Nephron progenitor cell (in vitro differentiated cells): ENCODE measurements at regions not wholly inside any gene's neighbourhood (a gene's known extent, or its start where the extent isn't known, plus 50 kb on each side); places are given as distances from the start of the nearest gene placed in this dataset.
A peak's percentile ranks its signal among the peaks of the same experiment; 100 is the strongest.

Source experiments
- DNase-seq: peaks from one replicate; pipeline ENCODE4 v3.0.0; 2021
- H3K27ac Mint-ChIP-seq: 2 replicates; pipeline ENCODE4 v1.8.0; 2021; ENCODE audit warnings: mild to moderate bottlenecking, moderate library complexity, mixed read lengths
- H3K27me3 Mint-ChIP-seq: 2 replicates; pipeline ENCODE4 v1.8.0; 2021; ENCODE audit warnings: mild to moderate bottlenecking, low read depth, mixed read lengths; ENCODE audit not compliant: poor library complexity
- H3K36me3 Mint-ChIP-seq: 2 replicates; pipeline ENCODE4 v1.8.0; 2021; ENCODE audit warnings: low read depth, mixed read lengths
- H3K4me1 Mint-ChIP-seq: 2 replicates; pipeline ENCODE4 v1.8.0; 2021; ENCODE audit warnings: mixed read lengths
- H3K4me3 Mint-ChIP-seq: 2 replicates; pipeline ENCODE4 v1.8.0; 2021; ENCODE audit warnings: mild to moderate bottlenecking, moderate library complexity, mixed read lengths
- H3K9me3 Mint-ChIP-seq: 2 replicates; pipeline ENCODE4 v1.8.0; 2021; ENCODE audit warnings: mild to moderate bottlenecking, moderate library complexity, mixed read lengths
- CTCF ChIP-seq: fragments of 200-600 bp; sonication (generic); IDR thresholded peaks from 2 replicates; pipeline ENCODE4 v1.5.0; 2021; ENCODE audit warnings: antibody characterized with exemption

DNA sequence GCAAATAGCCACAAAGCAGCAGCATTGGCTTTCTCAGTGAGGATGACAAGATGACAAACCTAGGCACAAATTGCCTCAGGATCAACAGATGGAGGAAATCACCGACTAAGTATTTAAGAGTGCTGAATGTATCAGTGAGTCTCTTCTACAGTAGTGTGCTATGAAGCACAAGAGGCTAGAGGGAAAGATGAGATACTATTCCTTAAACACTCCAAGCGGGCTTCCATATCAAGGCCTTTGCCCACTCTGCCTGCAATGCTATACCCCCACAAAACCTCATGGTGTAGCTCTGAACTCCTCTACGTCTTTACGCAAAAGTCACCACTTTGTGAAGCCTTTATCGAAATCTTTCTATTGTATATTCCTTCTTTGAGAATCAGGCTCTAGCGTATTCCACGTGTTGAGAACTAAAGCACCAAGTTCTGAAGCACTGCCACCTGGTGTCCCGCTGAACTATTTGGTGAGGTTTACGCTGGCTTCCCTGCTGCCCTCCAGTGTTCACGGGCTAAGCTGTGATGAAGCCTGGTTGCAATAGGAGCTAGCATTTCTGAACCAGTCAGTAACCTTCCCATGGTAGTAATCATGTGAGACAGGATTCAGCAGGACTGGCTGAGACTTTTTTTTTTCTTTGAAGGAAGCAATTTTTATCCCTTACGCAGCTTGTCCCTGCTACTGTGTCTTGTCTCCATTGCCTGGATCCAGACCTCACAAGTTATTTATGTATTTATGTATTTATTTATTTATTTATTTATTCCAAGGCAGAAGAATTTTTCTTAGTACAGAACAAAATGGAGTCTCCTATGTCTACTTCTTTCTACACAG, 426.5 kb upstream of the OR4E1 start:
- Mint-ChIP-seq H3K4me3 (no peak overlapping the region), H3K27me3 (peaks cover 17% of the 10 kb centered on the region), H3K9me3 (no peaks in the 10 kb centered on the region), H3K36me3 (no peaks in the 10 kb centered on the region), H3K27ac (no peak overlapping the region), H3K4me1 (no peaks in the 10 kb centered on the region)
- peak; percentile 56 for DNase-seq
- peak; percentile 39 for TF ChIP-seq CTCF

DNA sequence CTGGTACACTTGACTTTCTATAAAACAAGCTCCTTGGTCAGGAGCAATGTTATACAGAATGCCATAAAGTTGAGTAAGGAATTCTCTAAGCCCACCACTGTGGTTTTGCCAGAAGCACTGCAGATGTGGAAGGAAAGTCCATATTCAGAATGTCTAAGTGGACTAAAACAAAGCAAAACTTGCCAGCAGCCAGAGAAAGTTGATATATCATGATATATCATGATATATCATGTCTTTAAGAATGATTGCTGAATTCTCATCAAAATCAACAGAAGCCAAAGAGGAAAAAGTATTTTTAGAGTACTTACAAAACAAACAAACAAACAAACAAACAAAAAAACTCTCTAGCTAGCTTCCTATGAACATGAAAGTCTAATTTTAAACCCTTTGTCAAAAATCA, 424.8 kb upstream of the OR4E1 start:
- DNase-seq, result no peak
- TF ChIP-seq CTCF, result no peak
- Mint-ChIP-seq H3K4me3 (no peak overlapping the region), H3K36me3 (no peaks in the 10 kb centered on the region), H3K4me1 (no peaks in the 10 kb centered on the region), H3K27me3 (peaks cover 17% of the 10 kb centered on the region), H3K27ac (no peak overlapping the region), H3K9me3 (no peaks in the 10 kb centered on the region)

- no peaks in the 10 kb centered on the region for H3K36me3 Mint-ChIP-seq
- no peak overlapping the region for H3K4me3 Mint-ChIP-seq
- H3K27ac Mint-ChIP-seq, result no peak overlapping the region
- no peaks in the 10 kb centered on the region for H3K9me3 Mint-ChIP-seq
- TF ChIP-seq CTCF, result no peak
- H3K4me1 Mint-ChIP-seq, result no peaks in the 10 kb centered on the region
- no peak for DNase-seq
- H3K27me3 Mint-ChIP-seq, result peaks cover 13% of the 10 kb centered on the region
Observed at GRCh38 chr14:22097586-22098292, 424.1 kb upstream of the OR4E1 start.

- no peak for DNase-seq
- Mint-ChIP-seq H3K27ac (no peak overlapping the region), H3K4me3 (no peak overlapping the region), H3K36me3 (no peaks in the 10 kb centered on the region), H3K9me3 (no peaks in the 10 kb centered on the region), H3K27me3 (peaks cover 13% of the 10 kb centered on the region), H3K4me1 (no peaks in the 10 kb centered on the region)
- no peak for TF ChIP-seq CTCF
Observed at GRCh38 chr14:22097072-22097471, 423.5 kb upstream of the OR4E1 start.

DNA sequence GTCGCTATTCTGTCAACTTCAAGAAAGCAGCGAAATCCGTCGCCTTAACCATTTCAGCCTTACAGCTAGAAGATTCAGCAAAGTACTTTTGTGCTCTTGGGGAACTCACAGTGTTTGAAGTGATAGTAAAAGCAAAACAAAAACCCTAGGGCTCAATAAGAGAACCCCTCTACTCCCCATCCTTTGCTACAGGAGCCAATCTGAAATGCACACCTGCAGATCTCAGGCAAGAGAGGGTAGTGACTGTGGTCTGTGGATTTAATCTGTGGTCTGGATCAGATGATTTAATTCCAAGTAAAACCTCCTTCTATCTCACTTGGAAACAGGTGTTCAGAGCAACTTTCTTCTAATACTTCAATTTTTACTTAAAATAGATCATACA, 422.9 kb upstream of the OR4E1 start:
- Mint-ChIP-seq H3K9me3 (no peaks in the 10 kb centered on the region), H3K4me3 (no peak overlapping the region), H3K36me3 (no peaks in the 10 kb centered on the region), H3K4me1 (no peaks in the 10 kb centered on the region), H3K27me3 (peaks cover 13% of the 10 kb centered on the region), H3K27ac (no peak overlapping the region)
- DNase-seq, result no peak
- no peak for TF ChIP-seq CTCF
